ENCODE measurements at regions not wholly inside any gene's neighbourhood (a gene's known extent, or its start where the extent isn't known, plus 50 kb on each side); places are given as distances from the start of the nearest gene placed in this dataset.

GRCh38 chr4:81860111-81860510, 388.4 kb upstream of the RASGEF1B start:
- no peak for DNase-seq

DNA sequence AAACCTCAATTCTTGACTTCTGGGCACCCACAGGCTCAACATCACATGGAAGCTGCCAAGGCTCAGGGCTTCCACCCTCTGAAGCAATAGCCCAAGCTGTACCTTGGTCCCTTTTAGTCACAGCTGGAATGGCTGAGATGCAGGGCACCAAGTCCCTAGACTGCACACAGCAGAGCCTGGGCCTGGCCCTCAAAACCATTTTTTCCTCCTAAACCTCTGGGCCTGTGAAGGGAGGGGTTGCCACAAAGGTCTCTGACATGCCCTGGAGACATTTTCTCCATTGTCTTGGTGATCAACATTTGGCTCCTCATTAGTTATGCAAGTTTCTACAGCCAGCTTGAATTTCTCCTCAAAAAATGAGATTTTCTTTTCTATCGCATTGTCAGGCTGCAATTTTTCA, 382.7 kb upstream of the RASGEF1B start:
- DNase-seq = no peak

- DNase-seq = no peak
Measured at GRCh38 chr4:81852031-81852715, 380.5 kb upstream of the RASGEF1B start.

DNA sequence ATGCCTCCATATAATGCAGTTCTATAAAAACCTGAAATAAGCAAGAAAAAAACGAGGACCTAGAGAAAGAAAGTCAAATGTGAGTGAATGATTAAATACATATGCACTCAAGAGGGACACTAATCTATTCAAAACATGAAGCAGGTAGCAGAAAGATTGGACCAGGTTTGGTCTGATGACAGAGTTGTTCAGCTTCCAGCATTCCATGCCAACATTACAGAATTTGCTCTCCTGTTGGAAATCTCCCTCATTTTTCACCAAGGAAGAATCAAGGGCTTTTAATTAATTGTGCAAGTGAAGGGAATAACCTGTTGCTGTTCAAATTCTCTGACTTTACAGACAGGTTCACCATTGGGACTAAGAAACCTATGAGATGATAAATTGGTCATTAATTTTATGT, 379.0 kb upstream of the RASGEF1B start:
- DNase-seq = no peak

- DNase-seq = no peak
Measured at GRCh38 chr4:81845761-81846160, 374.1 kb upstream of the RASGEF1B start.

- DNase-seq = no peak
Measured at GRCh38 chr4:81845273-81845672, 373.6 kb upstream of the RASGEF1B start.

DNA sequence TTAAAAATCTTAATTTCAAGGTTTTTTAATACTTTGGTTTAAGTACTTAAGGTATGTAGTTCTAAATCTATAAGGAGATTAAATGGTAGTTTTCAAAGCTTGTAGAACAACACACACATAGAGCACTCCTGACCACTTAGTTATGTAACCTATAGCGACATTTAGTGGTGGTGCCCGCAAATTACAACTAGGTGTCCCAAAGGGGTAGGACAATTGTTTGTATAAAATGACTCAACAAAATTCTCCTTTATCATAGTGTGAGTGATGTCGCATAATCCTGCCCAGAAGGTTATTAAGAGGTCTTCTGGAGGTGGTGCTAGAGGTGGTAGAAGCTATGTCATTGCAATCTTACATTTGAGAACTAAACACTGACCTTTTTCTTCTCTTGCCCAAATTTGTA, 373.0 kb upstream of the RASGEF1B start:
- peak; percentile 68 for DNase-seq

GRCh38 chr4:81839347-81840042, 367.8 kb upstream of the RASGEF1B start:
- DNase-seq = no peak

- no peak for DNase-seq
Measured at GRCh38 chr4:81838586-81838985, 366.9 kb upstream of the RASGEF1B start.

DNA sequence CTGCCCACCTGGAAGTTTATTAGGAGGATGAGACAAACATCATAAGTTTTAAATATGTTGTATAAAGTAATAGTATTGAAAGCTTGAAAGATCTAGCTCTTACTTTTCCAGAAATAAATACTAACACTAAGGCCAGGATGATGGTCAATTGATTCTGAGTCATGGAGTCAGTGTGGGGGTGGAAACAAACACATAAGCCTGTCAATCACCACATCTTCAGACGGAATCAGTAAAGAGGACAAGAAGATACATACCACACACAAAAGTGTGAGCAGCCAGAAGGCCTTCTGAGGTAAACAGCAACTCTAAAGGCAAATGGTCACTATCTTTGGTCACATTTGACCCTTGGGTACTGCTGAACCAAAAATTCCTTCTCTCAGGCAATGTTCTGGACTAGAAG, 365.0 kb upstream of the RASGEF1B start:
- DNase-seq = no peak

DNA sequence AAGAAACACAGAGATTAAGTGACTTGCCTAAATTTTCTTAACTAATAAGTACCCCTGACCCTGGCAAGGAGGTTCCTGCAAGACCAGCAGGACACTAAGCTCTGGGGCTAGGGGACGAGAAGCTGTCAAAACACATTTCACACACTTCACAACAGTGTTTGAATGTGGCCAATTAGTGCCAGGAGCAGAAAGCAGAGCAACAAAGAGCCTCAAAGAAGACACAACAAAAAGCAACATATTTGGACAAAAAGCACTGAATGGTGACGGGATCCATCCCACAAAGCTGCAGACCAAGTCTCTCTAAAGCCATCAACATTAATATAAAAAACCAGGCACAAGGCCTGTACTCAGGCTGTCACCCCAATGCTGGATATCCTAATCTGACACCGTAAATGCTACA, 361.9 kb upstream of the RASGEF1B start:
- DNase-seq = no peak

DNA sequence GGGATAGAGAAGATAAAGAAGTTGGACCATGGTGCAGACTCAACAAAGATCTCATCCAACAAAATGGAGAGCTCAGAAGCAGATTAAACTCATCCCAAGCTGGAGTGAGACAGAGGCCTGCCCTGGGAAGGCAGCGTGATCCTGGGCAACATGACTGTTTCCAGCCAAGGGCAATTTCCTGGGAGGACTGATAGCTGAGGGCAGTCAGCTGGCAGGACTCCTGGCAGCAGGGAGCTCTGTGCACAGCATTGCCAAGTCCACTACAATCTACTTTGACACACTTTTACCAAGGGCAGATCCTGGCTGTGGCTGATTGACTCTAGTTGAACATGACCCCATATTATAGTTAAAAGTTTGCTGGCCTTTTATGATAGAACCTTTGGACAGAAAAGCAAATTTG, 357.3 kb upstream of the RASGEF1B start:
- no peak for DNase-seq

DNA sequence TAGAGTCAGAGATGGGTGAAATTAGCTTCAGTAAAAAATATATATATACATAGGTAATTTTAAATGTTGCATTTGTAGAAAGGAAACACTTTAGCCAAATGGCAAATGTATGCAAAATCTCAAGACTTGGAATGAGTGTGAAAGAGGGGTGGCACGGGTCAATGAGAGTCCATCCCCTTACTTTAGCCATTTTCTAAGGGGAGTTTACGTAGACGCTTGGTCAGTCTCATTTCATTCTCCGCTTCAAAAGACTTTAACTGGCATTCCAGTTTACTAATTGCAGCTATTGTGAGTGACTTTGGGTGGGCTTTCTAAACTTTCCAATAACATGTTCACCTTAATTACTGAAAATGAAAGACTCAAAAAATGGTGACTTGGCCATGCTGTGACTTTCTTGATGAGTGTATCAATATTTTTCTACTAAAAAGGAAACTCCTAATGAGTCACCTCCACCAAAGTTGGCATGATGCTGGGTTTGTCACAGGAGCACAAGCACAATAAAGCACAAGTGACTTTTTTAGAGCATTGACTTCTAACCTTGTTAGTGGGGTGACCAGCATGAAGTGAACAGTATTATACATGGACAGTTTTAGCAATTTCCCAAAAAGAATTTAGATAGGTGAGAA, 356.0 kb upstream of the RASGEF1B start:
- DNase-seq = no peak

DNA sequence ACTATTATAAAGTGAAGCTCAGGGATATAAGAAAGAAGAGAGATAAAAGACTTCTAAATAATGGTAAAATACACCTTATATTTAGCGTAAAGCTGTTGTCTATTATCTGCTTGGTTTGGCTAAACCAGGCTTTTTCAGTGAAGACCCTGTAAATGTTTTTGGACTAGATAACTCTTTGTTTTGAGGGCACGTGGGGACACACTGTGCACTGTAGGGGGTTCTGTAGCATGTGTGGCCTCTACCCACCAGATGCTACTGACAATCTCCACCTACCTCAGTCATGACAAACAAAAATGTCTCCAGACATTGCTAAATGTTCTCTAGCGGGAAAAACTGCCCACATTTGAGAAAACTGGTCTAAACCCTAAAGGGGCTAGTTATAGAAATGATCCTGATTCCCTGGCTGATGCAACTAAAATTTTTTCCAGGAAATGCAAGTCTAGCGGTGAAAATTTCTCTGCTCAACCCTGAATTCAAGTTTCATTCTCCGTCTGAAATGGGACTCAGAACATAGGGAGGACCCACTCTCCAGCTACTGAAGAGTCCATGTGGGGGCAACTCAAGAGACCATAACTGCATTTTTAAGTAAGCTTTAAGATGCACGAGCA, 355.2 kb upstream of the RASGEF1B start:
- no peak for DNase-seq

- DNase-seq = no peak
Measured at GRCh38 chr4:81826335-81826734, 354.6 kb upstream of the RASGEF1B start.

- DNase-seq = no peak
Measured at GRCh38 chr4:81818385-81818920, 346.7 kb upstream of the RASGEF1B start.

- no peak for DNase-seq
Measured at GRCh38 chr4:81816031-81816761, 344.5 kb upstream of the RASGEF1B start.

DNA sequence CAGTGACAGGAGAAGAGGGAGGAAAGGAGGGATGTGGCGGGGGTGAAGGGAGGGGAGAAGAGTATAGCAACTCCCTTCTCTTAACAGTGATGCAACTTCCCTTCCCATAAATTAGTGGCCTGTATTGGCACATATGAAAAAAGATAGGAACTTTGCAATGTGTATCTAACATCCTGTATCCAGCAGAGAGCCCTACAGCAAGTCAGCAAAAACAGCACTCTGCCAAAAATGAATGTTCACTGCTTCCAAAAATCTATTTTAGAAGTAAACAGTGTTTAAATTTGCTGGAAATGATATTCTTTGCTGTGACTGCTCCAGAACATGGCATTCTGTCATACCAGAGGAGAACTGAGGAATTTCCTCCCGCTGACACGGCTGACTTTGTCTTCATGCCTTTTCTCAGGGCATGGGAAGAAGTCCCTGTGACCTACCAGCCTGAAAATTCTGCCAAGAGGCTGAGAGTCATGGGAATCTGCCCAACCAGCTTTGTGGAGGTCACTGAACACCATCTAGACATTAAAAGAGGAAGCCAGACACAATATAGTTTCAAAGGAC, 343.4 kb upstream of the RASGEF1B start:
- no peak for DNase-seq

- no peak for DNase-seq
Measured at GRCh38 chr4:81811562-81812293, 340.0 kb upstream of the RASGEF1B start.

GRCh38 chr4:81808011-81808672, 336.4 kb upstream of the RASGEF1B start:
- no peak for DNase-seq

DNA sequence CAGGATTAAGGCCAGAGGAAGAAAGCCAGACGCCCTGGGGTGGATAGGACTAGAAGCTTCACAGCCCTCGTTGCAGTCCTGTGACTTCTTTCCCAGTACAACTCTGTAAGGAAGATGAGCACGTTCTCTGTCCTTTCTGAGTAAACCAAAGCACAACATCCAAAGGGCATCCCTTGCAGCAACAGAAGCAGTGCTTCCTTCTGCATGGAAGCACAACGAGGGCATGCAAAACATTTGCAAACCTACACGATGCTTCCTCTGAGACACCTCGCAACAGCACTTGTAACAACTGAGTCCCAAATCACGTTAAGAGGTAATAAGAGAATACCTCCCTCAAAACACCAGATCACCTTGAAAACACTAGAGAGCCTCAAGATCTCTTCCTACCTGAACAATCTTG, 335.7 kb upstream of the RASGEF1B start:
- no peak for DNase-seq
